ENCODE measurements at regions not wholly inside any gene's neighbourhood (a gene's known extent, or its start where the extent isn't known, plus 50 kb on each side); places are given as distances from the start of the nearest gene placed in this dataset.

DNA sequence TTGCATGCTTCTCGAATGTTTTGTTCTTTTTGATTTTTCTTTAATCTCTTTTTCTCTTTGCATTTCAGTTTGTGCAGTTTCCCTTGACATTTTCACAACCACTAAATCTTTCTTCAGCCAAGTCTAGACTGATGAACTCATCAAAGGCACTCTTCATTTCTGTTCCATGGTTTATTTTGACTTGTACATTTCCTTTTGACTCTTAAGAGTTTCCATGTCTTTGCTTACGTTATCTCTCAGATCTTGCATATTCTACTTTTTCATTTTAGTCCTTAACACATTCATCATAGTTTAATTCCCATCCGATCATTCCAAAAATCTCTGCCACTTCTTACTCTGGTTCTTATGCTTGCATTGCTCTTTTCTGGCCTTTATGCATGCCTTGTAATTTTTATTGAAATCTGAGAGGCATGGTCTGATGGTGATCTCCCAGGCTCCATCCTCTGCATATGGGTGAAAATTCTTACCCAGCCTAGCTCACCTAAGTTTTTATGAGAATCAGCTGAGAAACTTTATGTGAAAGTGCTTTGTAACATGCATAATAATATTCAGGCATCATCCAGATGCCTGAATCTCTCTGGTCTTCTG, 202.8 kb upstream of the IGFBP3 start:
- ChIA-PET POLR2A (ENCODE audit: partially characterized antibody) (no interaction called here), CTCF (ENCODE audit: partially characterized antibody) (interaction anchor here (1.1 kb wide), 1 partner anchor 201 kb away, joined by 4 read pairs; no protein-coding TSS in a partner anchor)
- no peaks in the 10 kb centered on the region for H3K79me1 ChIP-seq (ENCODE audit: low read depth, low read length)
- no peak overlapping the region for H3K9ac ChIP-seq (replicated peaks in 1 of 4; ENCODE audit: extremely low read depth in 1 of 4, low read depth in 3 of 4, low read length in 3 of 4)
- DNase-seq (ENCODE audit: low read depth in 1 of 2, low spot score in 2 of 2): no peak
- no peak overlapping the region for H3K56ac ChIP-seq (replicated peaks; ENCODE audit: insufficient read length, low read depth, low read length)
- no peak overlapping the region for H4K91ac ChIP-seq (replicated peaks; ENCODE audit: insufficient read length, low read length)
- H4K20me1 ChIP-seq (replicated peaks in 1 of 2; ENCODE audit: control insufficient read depth in 1 of 2, insufficient read depth in 2 of 2, low read length in 2 of 2): no peaks in the 10 kb centered on the region
- H3K23me2 ChIP-seq (ENCODE audit: low read depth, low read length): no peaks in the 10 kb centered on the region
- no peaks in the 10 kb centered on the region for H3K27me3 ChIP-seq (replicated peaks in 1 of 4; ENCODE audit: control insufficient read depth in 3 of 4, extremely low read depth in 1 of 4, insufficient read depth in 3 of 4, low read length in 3 of 4)
- H3K27ac ChIP-seq (ENCODE audit: low read depth, low read length): no peak overlapping the region
- no peaks in the 10 kb centered on the region for H3K79me2 ChIP-seq (ENCODE audit: control insufficient read depth in 1 of 2, insufficient read depth in 2 of 2, low read length in 2 of 2)
- no peak overlapping the region for H2BK20ac ChIP-seq (ENCODE audit: low read length)
- H3K14ac ChIP-seq (ENCODE audit: insufficient read length): no peak overlapping the region
- no peak overlapping the region for H4K8ac ChIP-seq (ENCODE audit: extremely low read depth, insufficient read depth, low read length)
- no peak overlapping the region for H3K4me2 ChIP-seq (ENCODE audit: insufficient read depth in 1 of 2, low read depth in 2 of 2, low read length in 2 of 2)
- no peak overlapping the region for H2BK12ac ChIP-seq (ENCODE audit: low read depth, low read length)
- TF ChIP-seq CREB1 (IDR thresholded peaks at IDR 0.05) (no peak), BCL11A (IDR thresholded peaks at IDR 0.05; ENCODE audit: low read depth in 2 of 2, low read length in 2 of 2) (no peak), JUN (IDR thresholded peaks at IDR 0.05; ENCODE audit: low read depth, low read length) (no peak)
- H2BK120ac ChIP-seq (replicated peaks; ENCODE audit: low read depth, low read length): no peak overlapping the region
- H3K23ac ChIP-seq (ENCODE audit: insufficient read length): no peak overlapping the region
- H3K18ac ChIP-seq (ENCODE audit: extremely low read depth, low read length): no peak overlapping the region
- no peak overlapping the region for H3K4me3 ChIP-seq (ENCODE audit: extremely low read depth in 1 of 4, insufficient read depth in 2 of 4, low read depth in 3 of 4, low read length in 4 of 4)
- H2AFZ ChIP-seq (ENCODE audit: low read length): no peak overlapping the region
- H3K4ac ChIP-seq (replicated peaks; ENCODE audit: insufficient read length, low read depth, low read length): no peak overlapping the region
- no peak overlapping the region for H2BK5ac ChIP-seq (ENCODE audit: low read depth, low read length)
- H4K5ac ChIP-seq (ENCODE audit: insufficient read length, low read depth, low read length): no peak overlapping the region
- 80% methylated on average over 3 of the region's 3 CpGs; no CpG with 5 or more reads in 1 of the 2 experiments for WGBS, 2 experiments (ENCODE audit: extremely low coverage in 1 of 2, insufficient coverage in 1 of 2, insufficient read length in 1 of 2, insufficient replicate concordance in 2 of 2, low coverage in 1 of 2, low lambda C conversion rate in 2 of 2, missing lambda C conversion rate in 1 of 2)
- no peak for FAIRE-seq
- no peak overlapping the region for H2BK15ac ChIP-seq (ENCODE audit: low read length)
- H3K4me1 ChIP-seq (replicated peaks in 1 of 4; ENCODE audit: control insufficient read depth in 3 of 4, insufficient read depth in 4 of 4, low read length in 3 of 4): no peaks in the 10 kb centered on the region
- no peaks in the 10 kb centered on the region for H3K9me3 ChIP-seq (ENCODE audit: insufficient read depth in 2 of 2, low read depth in 1 of 2, low read length in 1 of 2)
- H2AK5ac ChIP-seq (ENCODE audit: low read depth, low read length): no peak overlapping the region
- no peaks in the 10 kb centered on the region for H3K36me3 ChIP-seq (ENCODE audit: control insufficient read depth in 2 of 4, insufficient read depth in 4 of 4, low read length in 3 of 4)

Data from H1 (cell line).